ENCODE measurements at regions not wholly inside any gene's neighbourhood (a gene's known extent, or its start where the extent isn't known, plus 50 kb on each side); places are given as distances from the start of the nearest gene placed in this dataset.

- H3K4me3 ChIP-seq (ENCODE audit: low read depth, low read length), result no peak overlapping the region
- no peak for DNase-seq (ENCODE audit: low read depth)
- TF ChIP-seq, protein P1, sequence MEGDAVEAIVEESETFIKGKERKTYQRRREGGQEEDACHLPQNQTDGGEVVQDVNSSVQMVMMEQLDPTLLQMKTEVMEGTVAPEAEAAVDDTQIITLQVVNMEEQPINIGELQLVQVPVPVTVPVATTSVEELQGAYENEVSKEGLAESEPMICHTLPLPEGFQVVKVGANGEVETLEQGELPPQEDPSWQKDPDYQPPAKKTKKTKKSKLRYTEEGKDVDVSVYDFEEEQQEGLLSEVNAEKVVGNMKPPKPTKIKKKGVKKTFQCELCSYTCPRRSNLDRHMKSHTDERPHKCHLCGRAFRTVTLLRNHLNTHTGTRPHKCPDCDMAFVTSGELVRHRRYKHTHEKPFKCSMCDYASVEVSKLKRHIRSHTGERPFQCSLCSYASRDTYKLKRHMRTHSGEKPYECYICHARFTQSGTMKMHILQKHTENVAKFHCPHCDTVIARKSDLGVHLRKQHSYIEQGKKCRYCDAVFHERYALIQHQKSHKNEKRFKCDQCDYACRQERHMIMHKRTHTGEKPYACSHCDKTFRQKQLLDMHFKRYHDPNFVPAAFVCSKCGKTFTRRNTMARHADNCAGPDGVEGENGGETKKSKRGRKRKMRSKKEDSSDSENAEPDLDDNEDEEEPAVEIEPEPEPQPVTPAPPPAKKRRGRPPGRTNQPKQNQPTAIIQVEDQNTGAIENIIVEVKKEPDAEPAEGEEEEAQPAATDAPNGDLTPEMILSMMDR (IDR thresholded peaks at IDR 0.05; ENCODE audit: insufficient read depth, low read depth, low read length, missing control alignments), result no peak
These were observed 136.2 kb downstream of the BARX1 start for GRCh38 chr9:93818827-93819472.

DNA sequence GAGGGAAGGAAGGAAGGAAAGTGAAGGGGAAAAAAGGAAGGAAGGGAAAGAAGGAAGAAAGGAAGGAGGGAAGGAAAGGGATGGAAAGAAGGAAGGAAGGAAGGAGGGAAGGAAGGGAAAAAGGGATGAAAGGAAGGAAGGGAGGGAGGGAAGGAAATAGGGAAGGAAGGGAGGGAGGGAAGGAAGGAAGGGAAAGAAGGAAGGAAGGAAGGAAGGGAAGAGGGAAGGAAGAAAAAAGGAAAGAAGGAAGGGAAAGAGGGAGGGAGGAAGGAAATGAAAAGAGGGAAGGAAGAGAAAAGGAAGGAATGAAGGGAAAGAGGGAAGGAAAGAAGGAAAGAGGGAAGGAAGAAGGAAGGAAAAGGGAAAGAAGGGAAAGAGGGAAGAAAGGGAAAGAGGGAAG is 136.9 kb downstream of the BARX1 start:
- DNase-seq (ENCODE audit: low read depth), result no peak
- TF ChIP-seq, protein P1 (IDR thresholded peaks at IDR 0.05; ENCODE audit: insufficient read depth, low read depth, low read length, missing control alignments), result no peak
- no peak overlapping the region for H3K4me3 ChIP-seq (ENCODE audit: low read depth, low read length)

DNA sequence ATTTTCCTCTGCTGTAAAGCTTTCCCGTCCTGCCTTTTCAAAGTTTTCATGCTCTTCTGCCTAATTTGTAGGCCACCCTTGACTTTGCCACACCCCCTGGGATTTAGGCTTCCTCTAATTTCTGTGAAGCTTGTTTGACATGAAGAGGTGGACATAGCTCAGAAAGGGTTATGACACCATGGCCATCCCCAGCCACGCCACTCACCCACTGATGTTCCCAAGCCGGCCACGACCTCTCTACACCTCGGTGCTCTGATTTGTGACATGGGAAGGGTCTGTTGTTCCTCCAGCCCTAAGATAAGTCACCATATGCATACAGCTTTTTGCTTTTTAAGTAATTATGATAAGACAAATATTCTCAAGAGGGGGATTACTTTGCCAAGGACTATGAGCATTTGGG is 139.5 kb downstream of the BARX1 start:
- TF ChIP-seq, protein P1 (IDR thresholded peaks at IDR 0.05; ENCODE audit: insufficient read depth, low read depth, low read length, missing control alignments), result no peak
- no peak overlapping the region for H3K4me3 ChIP-seq (ENCODE audit: low read depth, low read length)
- DNase-seq (ENCODE audit: low read depth), result no peak

DNA sequence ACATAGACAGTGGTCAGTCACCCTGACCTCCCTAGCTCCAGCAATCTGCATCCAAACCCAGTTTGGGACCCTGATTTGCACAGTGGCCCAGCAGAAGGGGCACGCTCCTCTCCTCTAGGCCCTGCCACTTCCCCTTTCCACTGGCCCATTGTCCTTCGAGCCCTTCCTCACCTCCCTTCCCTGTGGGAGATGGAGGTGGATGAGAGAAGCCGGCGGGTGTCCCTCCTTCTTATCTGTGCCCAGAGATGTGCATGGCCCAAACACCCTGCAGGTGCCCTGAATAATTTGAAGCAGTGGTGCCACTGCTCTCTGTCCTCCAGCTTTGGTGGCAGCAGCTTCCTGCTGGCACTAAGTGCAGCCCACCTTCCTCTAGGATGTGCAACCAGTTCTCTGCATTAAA is 140.0 kb downstream of the BARX1 start:
- H3K4me3 ChIP-seq (ENCODE audit: low read depth, low read length), result no peak overlapping the region
- no peak for DNase-seq (ENCODE audit: low read depth)
- TF ChIP-seq, protein P1 (IDR thresholded peaks at IDR 0.05; ENCODE audit: insufficient read depth, low read depth, low read length, missing control alignments), result no peak

DNA sequence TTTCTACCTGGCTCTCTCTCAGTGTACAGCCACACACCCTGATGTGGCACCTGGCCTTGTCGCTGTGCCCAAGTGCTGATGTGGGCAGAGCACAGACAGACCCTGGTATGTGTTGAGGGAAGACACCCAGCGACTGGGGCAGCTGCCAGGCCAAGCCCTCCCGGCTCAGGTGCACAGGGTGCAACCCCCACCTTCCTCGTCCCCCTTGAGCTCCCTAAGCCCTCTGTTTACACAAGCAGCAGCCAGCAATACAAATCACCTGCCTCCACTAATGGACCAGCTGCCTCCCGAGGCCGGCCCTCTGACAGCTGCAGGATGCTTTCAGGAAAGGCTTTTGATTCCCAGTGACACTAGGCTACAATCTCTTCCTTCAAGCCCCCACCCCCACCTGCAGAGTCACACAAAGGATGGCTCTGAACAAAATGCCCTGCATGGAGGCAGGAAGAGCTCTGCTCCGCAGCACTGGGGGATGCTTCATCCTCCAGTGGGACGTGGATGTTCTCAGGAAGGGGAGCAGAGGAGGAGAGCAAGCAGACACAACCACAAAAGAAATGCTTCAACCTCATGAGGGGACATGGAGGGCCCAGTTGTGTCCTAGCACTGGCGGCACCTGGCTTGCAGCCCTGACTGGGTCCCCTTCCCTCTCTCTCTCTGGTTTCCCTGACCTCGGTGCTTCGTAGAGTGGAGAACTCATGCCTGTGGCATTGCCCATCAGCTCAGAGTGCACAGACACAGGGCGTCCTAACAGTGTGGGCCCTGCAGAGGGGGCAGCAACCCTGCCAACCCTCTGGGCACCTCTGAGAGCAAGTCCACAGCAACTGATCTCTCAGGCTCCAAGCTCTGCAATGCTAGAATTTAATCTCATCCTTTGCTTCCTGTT is 140.8 kb downstream of the BARX1 start:
- no peak overlapping the region for H3K4me3 ChIP-seq (ENCODE audit: low read depth, low read length)
- TF ChIP-seq, protein P1 (IDR thresholded peaks at IDR 0.05; ENCODE audit: insufficient read depth, low read depth, low read length, missing control alignments), result no peak
- DNase-seq (ENCODE audit: low read depth), result no peak

- no peak for DNase-seq (ENCODE audit: low read depth)
- no peak overlapping the region for H3K4me3 ChIP-seq (ENCODE audit: low read depth, low read length)
- TF ChIP-seq, protein P1 (IDR thresholded peaks at IDR 0.05; ENCODE audit: insufficient read depth, low read depth, low read length, missing control alignments), result no peak
These were observed 141.7 kb downstream of the BARX1 start for GRCh38 chr9:93813221-93814076.

Measured in GM12865 (cell line).